SKM-1 treated with dmso at 0.1 percent for 144 hours (cell line): ENCODE measurements at regions not wholly inside any gene's neighbourhood (a gene's known extent, or its start where the extent isn't known, plus 50 kb on each side); places are given as distances from the start of the nearest gene placed in this dataset.

Experiments
- DNase-seq: peaks from one replicate; lab custom pipeline; 2025; ENCODE audit not compliant: unreplicated experiment; lab: John Stamatoyannopoulos, UW

DNA sequence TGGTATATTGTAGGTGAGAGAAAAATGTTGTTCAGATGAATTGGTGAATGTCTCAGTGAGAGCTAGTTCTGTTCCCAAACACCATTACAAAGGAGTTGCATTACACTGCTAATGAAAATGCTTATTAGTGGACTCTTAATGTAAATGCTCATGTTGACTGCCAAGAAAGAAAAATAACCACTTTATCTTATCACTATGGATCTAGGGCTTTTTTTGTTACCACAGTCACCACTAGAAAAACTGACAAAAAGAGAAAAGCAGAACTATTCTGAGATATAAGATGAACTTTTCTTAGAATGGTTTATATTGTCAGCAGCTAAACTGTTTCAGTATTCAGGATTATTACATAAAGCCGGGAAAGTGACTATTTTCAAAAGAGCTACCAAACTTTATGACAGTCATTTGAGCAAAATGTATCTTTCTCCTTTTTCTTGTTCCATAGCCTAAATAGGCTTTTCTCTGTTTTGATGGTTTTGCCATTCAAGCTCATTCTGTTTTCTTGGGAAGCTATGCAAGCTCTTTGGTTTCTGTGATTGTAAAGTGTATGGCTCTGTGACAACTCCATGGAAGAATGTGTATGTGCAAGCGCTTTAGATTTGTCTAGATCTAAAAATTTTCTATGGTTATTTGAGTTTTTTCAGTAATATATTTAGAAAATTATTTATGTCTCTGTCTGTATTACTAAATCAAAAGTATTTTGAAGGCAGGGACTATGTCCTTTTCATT is 64.2 kb upstream of the DPH5 start:
- DNase-seq = no peak

DNA sequence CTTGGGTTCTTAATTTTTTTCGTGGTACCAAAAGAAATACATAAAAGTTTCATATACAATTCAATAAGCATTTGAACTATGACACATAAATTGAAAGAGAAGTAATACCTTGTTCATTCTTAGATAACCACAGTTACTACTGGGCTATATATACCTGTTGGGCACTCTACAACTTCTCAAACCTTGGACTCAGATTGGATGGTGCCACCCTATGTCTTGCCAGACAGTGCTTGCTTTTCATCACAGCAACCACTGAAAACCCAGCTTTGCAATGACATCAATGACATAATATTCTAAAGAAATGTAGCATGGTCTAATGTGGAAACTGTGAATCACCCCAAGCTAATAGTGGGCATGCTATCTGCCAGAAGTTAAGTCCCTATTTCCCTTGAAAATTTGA is 62.8 kb upstream of the DPH5 start:
- DNase-seq = no peak

DNA sequence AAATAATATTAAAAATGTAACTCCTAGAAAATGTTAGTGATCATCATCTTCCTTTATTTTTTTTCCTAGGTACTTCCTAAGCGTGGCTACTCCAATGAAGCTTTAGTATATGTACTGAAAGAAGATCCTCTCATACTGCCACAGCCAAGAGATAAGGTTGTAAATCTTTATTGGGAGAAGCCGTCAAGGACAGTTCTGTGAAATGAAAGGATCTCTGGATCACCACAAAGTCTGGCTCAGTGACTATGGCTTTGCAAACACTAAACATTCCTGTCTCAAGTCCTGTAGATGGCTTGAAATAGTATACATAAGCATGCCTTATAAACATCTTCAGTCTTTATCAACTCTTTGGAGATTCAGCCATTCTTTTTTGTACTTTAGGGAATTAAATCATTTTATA is 61.2 kb upstream of the DPH5 start:
- no peak for DNase-seq

GRCh38 chr1:101081496-101082488 is 56.2 kb upstream of the DPH5 start:
- DNase-seq = no peak

- DNase-seq = no peak
These were observed 55.3 kb upstream of the DPH5 start for GRCh38 chr1:101080859-101081258.

GRCh38 chr1:101079341-101079740 is 53.8 kb upstream of the DPH5 start:
- no peak for DNase-seq

GRCh38 chr1:101077849-101078248 is 52.3 kb upstream of the DPH5 start:
- DNase-seq = no peak

- DNase-seq = no peak
These were observed 50.3 kb upstream of the DPH5 start for GRCh38 chr1:101075926-101076325.
